GM12878 (cell line): ENCODE measurements at regions not wholly inside any gene's neighbourhood (a gene's known extent, or its start where the extent isn't known, plus 50 kb on each side); places are given as distances from the start of the nearest gene placed in this dataset.

Source experiments
- ATAC-seq: fragments of 200-7000 bp; cut with Tn5 transposase; 3 replicates; pipeline ENCODE4 v1.9.1; 2020; ENCODE audit warnings: mild to moderate bottlenecking, moderate library complexity
- BruUV-seq: library from RNA; stranded (reverse); fragments of 400-500 nt; replicated peaks from 2 replicates; lab custom pipeline; 2021; lab: Mats Ljungman, UMichigan
- CTCF ChIA-PET: fragments of 300-600 bp; sonication (Branson Sonifier 250); formaldehyde crosslinking; extraction: SDS; loops from one replicate; lab custom pipeline; 2021; ENCODE audit warnings: inconsistent platforms; lab: Yijun Ruan, JAX
- POLR2A ChIA-PET: fragments of 350-600 bp; formaldehyde crosslinking; extraction: SDS; loops from one replicate; lab custom pipeline; 2021; ENCODE audit warnings: inconsistent platforms; lab: Charles Lee
- RAD21 ChIA-PET: fragments of 300-600 bp; sonication (Branson Sonifier 250); formaldehyde crosslinking; loops from one replicate; lab custom pipeline; 2023; ENCODE audit warnings: antibody characterized with exemption; ENCODE audit not compliant: unreplicated experiment; lab: Charles Lee
- SMC1A ChIA-PET: fragments of 300-600 bp; sonication (Branson Sonifier 250); formaldehyde crosslinking; loops from one replicate; lab custom pipeline; 2023; ENCODE audit not compliant: unreplicated experiment, uncharacterized antibody; lab: Charles Lee
- DNase-seq: peaks from one replicate; pipeline ENCODE4 v3.0.0-alpha.2; 2011; ENCODE audit warnings: low read depth, low spot score
- FAIRE-seq: peaks from 3 replicates; lab custom pipeline; 2011; peaks lifted over from hg19 to GRCh38; lab: Jason Lieb, UNC
- H2AFZ ChIP-seq: 2 replicates; pipeline ENCODE4 v1.6.0; 2011; ENCODE audit warnings: low read depth, low read length, control low read depth; ENCODE audit not compliant: control insufficient read depth
- H3K27ac ChIP-seq: 2 replicates; pipeline ENCODE4 v1.5.1; 2011; ENCODE audit warnings: control low read depth; ENCODE audit not compliant: control insufficient read depth, insufficient read depth
- H3K27me3 ChIP-seq, 2 experiments: replicated peaks in 1 of 2; 2 replicates each; pipeline versions ENCODE4 v1.6.0 to v1.6.1; 2011; ENCODE audit warnings: low read length in 1 of 2; ENCODE audit not compliant: control insufficient read depth in 2 of 2, insufficient read depth in 2 of 2
- H3K36me3 ChIP-seq, 2 experiments: 2 replicates each; pipeline ENCODE4 v1.5.1; 2011; ENCODE audit warnings: low read length in 1 of 2; ENCODE audit not compliant: control insufficient read depth in 2 of 2, insufficient read depth in 2 of 2
- H3K4me1 ChIP-seq: 2 replicates; pipeline ENCODE4 v1.6.1; 2011; ENCODE audit warnings: mild to moderate bottlenecking, low read length, moderate library complexity, mixed read lengths; ENCODE audit not compliant: control insufficient read depth, insufficient read depth
- H3K4me2 ChIP-seq: 2 replicates; pipeline ENCODE4 v1.6.0; 2011; ENCODE audit warnings: control low read depth; ENCODE audit not compliant: control insufficient read depth, insufficient read depth
- H3K4me3 ChIP-seq: fragments of 200-600 bp; sonication (generic); 2 replicates; pipeline ENCODE4 v1.5.1; 2016
- H3K79me2 ChIP-seq: 2 replicates; pipeline ENCODE4 v1.6.0; 2011; ENCODE audit warnings: low read length; ENCODE audit not compliant: control insufficient read depth, insufficient read depth
- H3K9ac ChIP-seq: 2 replicates; pipeline ENCODE4 v1.8.0; 2011; ENCODE audit warnings: low read length, control low read depth, mixed read lengths; ENCODE audit not compliant: control insufficient read depth, insufficient read depth
- H3K9me3 ChIP-seq: replicated peaks from 3 replicates; pipeline ENCODE4 v1.5.1; 2011; ENCODE audit warnings: mild to moderate bottlenecking, low read length; ENCODE audit not compliant: control insufficient read depth, insufficient read depth
- H4K20me1 ChIP-seq: 2 replicates; pipeline ENCODE4 v1.6.0; 2011; ENCODE audit not compliant: control insufficient read depth, insufficient read depth
- ATF7 ChIP-seq: fragments of 450-650 bp; IDR thresholded peaks from 2 replicates; pipeline ENCODE4 v1.6.1; 2016; ENCODE audit warnings: low read depth, mild to moderate bottlenecking
- CBX5 ChIP-seq: sonication (generic); IDR thresholded peaks from 2 replicates; pipeline ENCODE4 v1.6.1; 2016; ENCODE audit warnings: low read depth, moderate library complexity, mild to moderate bottlenecking, inconsistent platforms
- EED ChIP-seq: sonication (generic); IDR thresholded peaks from 2 replicates; pipeline ENCODE4 v1.6.1; 2016; ENCODE audit warnings: antibody characterized with exemption, low read depth
- HDAC6 ChIP-seq: fragments of 200-600 bp; sonication (generic); IDR thresholded peaks from one replicate; pipeline ENCODE4 v1.8.0; 2017; ENCODE audit warnings: antibody characterized with exemption; ENCODE audit not compliant: unreplicated experiment
- IKZF1 ChIP-seq: fragments of 450-650 bp; conservative IDR thresholded peaks from 2 replicates; pipeline ENCODE4 v1.6.1; 2017; ENCODE audit warnings: antibody characterized with exemption, mild to moderate bottlenecking
- MXI1 ChIP-seq: fragments of 150-350 bp; IDR thresholded peaks from 2 replicates; pipeline ENCODE4 v1.6.1; 2011; ENCODE audit warnings: low read depth, mild to moderate bottlenecking, inconsistent platforms, low read length, improper control_type of control experiment
- MYB ChIP-seq: fragments of 150-350 bp; IDR thresholded peaks from 2 replicates; pipeline ENCODE4 v1.6.1; 2014; ENCODE audit warnings: mild to moderate bottlenecking, low read depth, low read length, borderline replicate concordance
- RB1 ChIP-seq: fragments of 450-650 bp; formaldehyde crosslinking; IDR thresholded peaks from 2 replicates; pipeline ENCODE4 v1.6.1; 2017; ENCODE audit warnings: mild to moderate bottlenecking, borderline replicate concordance
- SMAD1 ChIP-seq: fragments of 450-650 bp; IDR thresholded peaks from 2 replicates; pipeline ENCODE4 v1.6.1; 2018; ENCODE audit warnings: mild to moderate bottlenecking, low read depth; ENCODE audit not compliant: partially characterized antibody
- WGBS: methylation state at CpG from one replicate; pipeline ENCODE4 v1.1.6; 2016; ENCODE audit warnings: low lambda C conversion rate; ENCODE audit not compliant: insufficient replicate concordance, insufficient coverage; ENCODE audit errors: missing lambda C conversion rate; 5-methylcytosine and 5-hydroxymethylcytosine counted together
- in situ Hi-C: fragments of 300-500 bp; cut with MboI; formaldehyde crosslinking; loops from 9 replicates; pipeline ENCODE4 v1.14.3; 2018; ENCODE audit warnings: mixed read lengths
- intact Hi-C: fragments of 100-400 bp; cut with micrococcal nuclease; formaldehyde crosslinking; loops from one replicate; pipeline ENCODE4 v1.14.2; 2022; ENCODE audit not compliant: unreplicated experiment
- TF ChIP-seq, protein P1 (sequence below): fragments of 450-650 bp; IDR thresholded peaks from 2 replicates; pipeline ENCODE4 v1.6.1; 2018; ENCODE audit warnings: mild to moderate bottlenecking, low read depth, moderate library complexity; ENCODE audit not compliant: partially characterized antibody
- TF ChIP-seq, protein P2 (sequence below): IDR thresholded peaks from 2 replicates; pipeline ENCODE4 v1.6.1; 2011; ENCODE audit warnings: borderline replicate concordance, low read depth, mild to moderate bottlenecking, moderate library complexity, low read length; ENCODE audit not compliant: insufficient read depth, poor library complexity, severe bottlenecking
- TF ChIP-seq, protein P3 (sequence below): fragments of 150-350 bp; IDR thresholded peaks from 2 replicates; pipeline ENCODE4 v1.6.1; 2016; ENCODE audit warnings: low read depth, low read length
- TF ChIP-seq, protein P4 (sequence below): IDR thresholded peaks from 2 replicates; pipeline ENCODE4 v1.6.1; 2011; ENCODE audit warnings: low read depth, low read length, improper control_type of control experiment, borderline replicate concordance
- TF ChIP-seq, protein P5 (sequence below): fragments of 450-650 bp; IDR thresholded peaks from 2 replicates; pipeline ENCODE4 v1.6.1; 2016; ENCODE audit warnings: mild to moderate bottlenecking

DNA sequence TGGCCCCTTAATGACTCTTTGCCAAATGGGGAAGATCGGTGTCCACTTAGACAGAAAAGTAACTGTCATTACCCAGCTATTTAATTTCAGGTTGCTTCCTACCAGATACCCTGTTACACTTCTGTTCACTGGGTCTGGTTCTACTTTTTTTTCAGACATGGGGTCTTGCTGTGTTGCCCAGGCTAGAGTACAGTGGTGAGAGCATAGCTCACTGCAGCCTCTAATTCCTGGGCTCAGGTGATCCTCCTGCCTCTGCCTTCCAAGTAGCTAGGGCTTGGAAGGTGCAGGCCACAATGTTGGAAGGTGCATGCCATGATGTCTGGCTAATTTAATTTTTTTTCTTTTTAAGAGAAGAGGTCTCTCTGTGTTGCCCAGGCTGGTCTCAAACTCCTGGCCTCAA is 147.0 kb upstream of the ARHGAP5 start:
- in situ Hi-C loops: loop anchor here (5.0 kb wide), 1 partner anchor 327 kb away; no protein-coding TSS in a partner anchor
- Histone ChIP-seq H3K9ac (no peak overlapping the region), H3K4me1 (no peaks in the 10 kb centered on the region), H2AFZ (no peak overlapping the region), H3K4me2 (no peak overlapping the region), H3K27me3 (no peaks in the 10 kb centered on the region), H3K27ac (no peak overlapping the region), H3K4me3 (no peak overlapping the region), H4K20me1 (no peaks in the 10 kb centered on the region), H3K79me2 (no peaks in the 10 kb centered on the region), H3K9me3 (no peaks in the 10 kb centered on the region), H3K36me3 (no peaks in the 10 kb centered on the region)
- no peak for DNase-seq
- WGBS: 82% methylated on average over 1 of the region's 1 CpG
- intact Hi-C loops: no loop called here
- ChIA-PET SMC1A (interaction anchor here (1.0 to 1.9 kb wide), 2 partner anchors 141 to 324 kb away, joined by 4 to 8 read pairs; no protein-coding TSS in a partner anchor), CTCF (interaction anchor here (1.5 to 11.7 kb wide), 3 partner anchors 322 to 539 kb away, joined by 3 to 175 read pairs (median 6); no protein-coding TSS in a partner anchor), RAD21 (interaction anchor here (1.3 kb wide), 1 partner anchor 10 kb away, joined by 3 read pairs; no protein-coding TSS in a partner anchor), POLR2A (no interaction called here)
- no peak for FAIRE-seq
- BruUV-seq: no TSS peak
- no peak for ATAC-seq
- TF ChIP-seq SMAD1: no peak
- TF ChIP-seq, protein P1, sequence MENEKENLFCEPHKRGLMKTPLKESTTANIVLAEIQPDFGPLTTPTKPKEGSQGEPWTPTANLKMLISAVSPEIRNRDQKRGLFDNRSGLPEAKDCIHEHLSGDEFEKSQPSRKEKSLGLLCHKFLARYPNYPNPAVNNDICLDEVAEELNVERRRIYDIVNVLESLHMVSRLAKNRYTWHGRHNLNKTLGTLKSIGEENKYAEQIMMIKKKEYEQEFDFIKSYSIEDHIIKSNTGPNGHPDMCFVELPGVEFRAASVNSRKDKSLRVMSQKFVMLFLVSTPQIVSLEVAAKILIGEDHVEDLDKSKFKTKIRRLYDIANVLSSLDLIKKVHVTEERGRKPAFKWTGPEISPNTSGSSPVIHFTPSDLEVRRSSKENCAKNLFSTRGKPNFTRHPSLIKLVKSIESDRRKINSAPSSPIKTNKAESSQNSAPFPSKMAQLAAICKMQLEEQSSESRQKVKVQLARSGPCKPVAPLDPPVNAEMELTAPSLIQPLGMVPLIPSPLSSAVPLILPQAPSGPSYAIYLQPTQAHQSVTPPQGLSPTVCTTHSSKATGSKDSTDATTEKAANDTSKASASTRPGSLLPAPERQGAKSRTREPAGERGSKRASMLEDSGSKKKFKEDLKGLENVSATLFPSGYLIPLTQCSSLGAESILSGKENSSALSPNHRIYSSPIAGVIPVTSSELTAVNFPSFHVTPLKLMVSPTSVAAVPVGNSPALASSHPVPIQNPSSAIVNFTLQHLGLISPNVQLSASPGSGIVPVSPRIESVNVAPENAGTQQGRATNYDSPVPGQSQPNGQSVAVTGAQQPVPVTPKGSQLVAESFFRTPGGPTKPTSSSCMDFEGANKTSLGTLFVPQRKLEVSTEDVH: no peak
- TF ChIP-seq, protein P2, sequence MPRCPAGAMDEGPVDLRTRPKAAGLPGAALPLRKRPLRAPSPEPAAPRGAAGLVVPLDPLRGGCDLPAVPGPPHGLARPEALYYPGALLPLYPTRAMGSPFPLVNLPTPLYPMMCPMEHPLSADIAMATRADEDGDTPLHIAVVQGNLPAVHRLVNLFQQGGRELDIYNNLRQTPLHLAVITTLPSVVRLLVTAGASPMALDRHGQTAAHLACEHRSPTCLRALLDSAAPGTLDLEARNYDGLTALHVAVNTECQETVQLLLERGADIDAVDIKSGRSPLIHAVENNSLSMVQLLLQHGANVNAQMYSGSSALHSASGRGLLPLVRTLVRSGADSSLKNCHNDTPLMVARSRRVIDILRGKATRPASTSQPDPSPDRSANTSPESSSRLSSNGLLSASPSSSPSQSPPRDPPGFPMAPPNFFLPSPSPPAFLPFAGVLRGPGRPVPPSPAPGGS: no peak
- no peak for TF ChIP-seq RB1
- TF ChIP-seq CBX5: no peak
- TF ChIP-seq MXI1: no peak
- no peak for TF ChIP-seq HDAC6
- no peak for TF ChIP-seq ATF7
- TF ChIP-seq IKZF1: no peak
- TF ChIP-seq, protein P3, sequence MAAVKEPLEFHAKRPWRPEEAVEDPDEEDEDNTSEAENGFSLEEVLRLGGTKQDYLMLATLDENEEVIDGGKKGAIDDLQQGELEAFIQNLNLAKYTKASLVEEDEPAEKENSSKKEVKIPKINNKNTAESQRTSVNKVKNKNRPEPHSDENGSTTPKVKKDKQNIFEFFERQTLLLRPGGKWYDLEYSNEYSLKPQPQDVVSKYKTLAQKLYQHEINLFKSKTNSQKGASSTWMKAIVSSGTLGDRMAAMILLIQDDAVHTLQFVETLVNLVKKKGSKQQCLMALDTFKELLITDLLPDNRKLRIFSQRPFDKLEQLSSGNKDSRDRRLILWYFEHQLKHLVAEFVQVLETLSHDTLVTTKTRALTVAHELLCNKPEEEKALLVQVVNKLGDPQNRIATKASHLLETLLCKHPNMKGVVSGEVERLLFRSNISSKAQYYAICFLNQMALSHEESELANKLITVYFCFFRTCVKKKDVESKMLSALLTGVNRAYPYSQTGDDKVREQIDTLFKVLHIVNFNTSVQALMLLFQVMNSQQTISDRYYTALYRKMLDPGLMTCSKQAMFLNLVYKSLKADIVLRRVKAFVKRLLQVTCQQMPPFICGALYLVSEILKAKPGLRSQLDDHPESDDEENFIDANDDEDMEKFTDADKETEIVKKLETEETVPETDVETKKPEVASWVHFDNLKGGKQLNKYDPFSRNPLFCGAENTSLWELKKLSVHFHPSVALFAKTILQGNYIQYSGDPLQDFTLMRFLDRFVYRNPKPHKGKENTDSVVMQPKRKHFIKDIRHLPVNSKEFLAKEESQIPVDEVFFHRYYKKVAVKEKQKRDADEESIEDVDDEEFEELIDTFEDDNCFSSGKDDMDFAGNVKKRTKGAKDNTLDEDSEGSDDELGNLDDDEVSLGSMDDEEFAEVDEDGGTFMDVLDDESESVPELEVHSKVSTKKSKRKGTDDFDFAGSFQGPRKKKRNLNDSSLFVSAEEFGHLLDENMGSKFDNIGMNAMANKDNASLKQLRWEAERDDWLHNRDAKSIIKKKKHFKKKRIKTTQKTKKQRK: no peak
- TF ChIP-seq, protein P4, sequence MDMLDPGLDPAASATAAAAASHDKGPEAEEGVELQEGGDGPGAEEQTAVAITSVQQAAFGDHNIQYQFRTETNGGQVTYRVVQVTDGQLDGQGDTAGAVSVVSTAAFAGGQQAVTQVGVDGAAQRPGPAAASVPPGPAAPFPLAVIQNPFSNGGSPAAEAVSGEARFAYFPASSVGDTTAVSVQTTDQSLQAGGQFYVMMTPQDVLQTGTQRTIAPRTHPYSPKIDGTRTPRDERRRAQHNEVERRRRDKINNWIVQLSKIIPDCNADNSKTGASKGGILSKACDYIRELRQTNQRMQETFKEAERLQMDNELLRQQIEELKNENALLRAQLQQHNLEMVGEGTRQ: no peak
- TF ChIP-seq, protein P5, sequence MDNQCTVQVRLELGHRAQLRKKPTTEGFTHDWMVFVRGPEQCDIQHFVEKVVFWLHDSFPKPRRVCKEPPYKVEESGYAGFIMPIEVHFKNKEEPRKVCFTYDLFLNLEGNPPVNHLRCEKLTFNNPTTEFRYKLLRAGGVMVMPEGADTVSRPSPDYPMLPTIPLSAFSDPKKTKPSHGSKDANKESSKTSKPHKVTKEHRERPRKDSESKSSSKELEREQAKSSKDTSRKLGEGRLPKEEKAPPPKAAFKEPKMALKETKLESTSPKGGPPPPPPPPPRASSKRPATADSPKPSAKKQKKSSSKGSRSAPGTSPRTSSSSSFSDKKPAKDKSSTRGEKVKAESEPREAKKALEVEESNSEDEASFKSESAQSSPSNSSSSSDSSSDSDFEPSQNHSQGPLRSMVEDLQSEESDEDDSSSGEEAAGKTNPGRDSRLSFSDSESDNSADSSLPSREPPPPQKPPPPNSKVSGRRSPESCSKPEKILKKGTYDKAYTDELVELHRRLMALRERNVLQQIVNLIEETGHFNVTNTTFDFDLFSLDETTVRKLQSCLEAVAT: no peak
- no peak for TF ChIP-seq MYB
- no peak for TF ChIP-seq EED
